ENCODE measurements at regions not wholly inside any gene's neighbourhood (a gene's known extent, or its start where the extent isn't known, plus 50 kb on each side); places are given as distances from the start of the nearest gene placed in this dataset.

DNA sequence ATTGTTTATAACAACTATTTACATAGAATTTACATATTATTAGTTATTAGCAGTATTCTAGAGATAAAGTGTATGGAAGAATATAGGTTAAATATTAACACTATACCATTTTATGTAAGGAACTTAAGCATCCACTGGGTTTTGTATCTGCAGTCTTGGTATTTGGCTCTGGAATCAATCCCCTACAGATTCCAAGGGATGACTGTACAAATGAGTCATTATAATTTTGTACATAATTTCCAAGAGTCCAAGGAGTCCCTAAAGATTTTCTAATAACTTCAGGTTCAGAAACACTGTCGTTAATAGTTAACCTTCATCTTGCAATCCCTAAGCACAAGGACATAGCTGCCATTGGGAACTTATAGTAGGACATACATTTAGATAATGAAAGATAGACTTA lies 254.8 kb upstream of the PDE4D start:
- TF ChIP-seq, protein P1, sequence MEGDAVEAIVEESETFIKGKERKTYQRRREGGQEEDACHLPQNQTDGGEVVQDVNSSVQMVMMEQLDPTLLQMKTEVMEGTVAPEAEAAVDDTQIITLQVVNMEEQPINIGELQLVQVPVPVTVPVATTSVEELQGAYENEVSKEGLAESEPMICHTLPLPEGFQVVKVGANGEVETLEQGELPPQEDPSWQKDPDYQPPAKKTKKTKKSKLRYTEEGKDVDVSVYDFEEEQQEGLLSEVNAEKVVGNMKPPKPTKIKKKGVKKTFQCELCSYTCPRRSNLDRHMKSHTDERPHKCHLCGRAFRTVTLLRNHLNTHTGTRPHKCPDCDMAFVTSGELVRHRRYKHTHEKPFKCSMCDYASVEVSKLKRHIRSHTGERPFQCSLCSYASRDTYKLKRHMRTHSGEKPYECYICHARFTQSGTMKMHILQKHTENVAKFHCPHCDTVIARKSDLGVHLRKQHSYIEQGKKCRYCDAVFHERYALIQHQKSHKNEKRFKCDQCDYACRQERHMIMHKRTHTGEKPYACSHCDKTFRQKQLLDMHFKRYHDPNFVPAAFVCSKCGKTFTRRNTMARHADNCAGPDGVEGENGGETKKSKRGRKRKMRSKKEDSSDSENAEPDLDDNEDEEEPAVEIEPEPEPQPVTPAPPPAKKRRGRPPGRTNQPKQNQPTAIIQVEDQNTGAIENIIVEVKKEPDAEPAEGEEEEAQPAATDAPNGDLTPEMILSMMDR (IDR thresholded peaks at IDR 0.05): no peak
- TF ChIP-seq POLR2A (IDR thresholded peaks at IDR 0.05): no peak
